SIG-M5 treated with dmso at 0.1 percent for 504 hours (cell line): ENCODE measurements at regions not wholly inside any gene's neighbourhood (a gene's known extent, or its start where the extent isn't known, plus 50 kb on each side); places are given as distances from the start of the nearest gene placed in this dataset.
"Not testable (repeated sequence)": the region's sequence is repeated elsewhere in the genome, so short reads cannot be mapped to it uniquely, and the experiment has no call there.

Experiments
- DNase-seq: peaks from one replicate; lab custom pipeline; 2025; ENCODE audit not compliant: unreplicated experiment; lab: John Stamatoyannopoulos, UW

GRCh38 chr4:15336410-15337167 lies 91.2 kb upstream of the C1QTNF7 start:
- DNase-seq, result no peak

GRCh38 chr4:15337168-15337657 lies 90.6 kb upstream of the C1QTNF7 start:
- not testable (repeated sequence) for DNase-seq

GRCh38 chr4:15339737-15340136 lies 88.1 kb upstream of the C1QTNF7 start:
- no peak for DNase-seq

GRCh38 chr4:15340332-15340731 lies 87.5 kb upstream of the C1QTNF7 start:
- DNase-seq, result no peak

- no peak for DNase-seq
Observed at GRCh38 chr4:15340902-15341732, 86.7 kb upstream of the C1QTNF7 start.

GRCh38 chr4:15341733-15342300 lies 86.0 kb upstream of the C1QTNF7 start:
- no peak for DNase-seq

GRCh38 chr4:15343000-15343399 lies 84.8 kb upstream of the C1QTNF7 start:
- no peak for DNase-seq

GRCh38 chr4:15343581-15343980 lies 84.3 kb upstream of the C1QTNF7 start:
- DNase-seq, result no peak

GRCh38 chr4:15344041-15344440 lies 83.8 kb upstream of the C1QTNF7 start:
- no peak for DNase-seq

- no peak for DNase-seq
Observed at GRCh38 chr4:15345134-15345533, 82.7 kb upstream of the C1QTNF7 start.

- no peak for DNase-seq
Observed at GRCh38 chr4:15348236-15348635, 79.6 kb upstream of the C1QTNF7 start.

GRCh38 chr4:15348695-15349094 lies 79.1 kb upstream of the C1QTNF7 start:
- DNase-seq, result no peak

- no peak for DNase-seq
Observed at GRCh38 chr4:15349531-15349935, 78.3 kb upstream of the C1QTNF7 start.

- DNase-seq, result no peak
Observed at GRCh38 chr4:15349965-15350364, 77.9 kb upstream of the C1QTNF7 start.

- no peak for DNase-seq
Observed at GRCh38 chr4:15352524-15352923, 75.3 kb upstream of the C1QTNF7 start.

- DNase-seq, result no peak
Observed at GRCh38 chr4:15353207-15353606, 74.6 kb upstream of the C1QTNF7 start.

- no peak for DNase-seq
Observed at GRCh38 chr4:15354371-15355297, 73.2 kb upstream of the C1QTNF7 start.

- no peak for DNase-seq
Observed at GRCh38 chr4:15361529-15361928, 66.3 kb upstream of the C1QTNF7 start.

- no peak for DNase-seq
Observed at GRCh38 chr4:15362541-15362940, 65.3 kb upstream of the C1QTNF7 start.

- no peak for DNase-seq
Observed at GRCh38 chr4:15364183-15364582, 63.6 kb upstream of the C1QTNF7 start.

- DNase-seq, result no peak
Observed at GRCh38 chr4:15365641-15366040, 62.2 kb upstream of the C1QTNF7 start.
